ENCODE measurements at regions not wholly inside any gene's neighbourhood (a gene's known extent, or its start where the extent isn't known, plus 50 kb on each side); places are given as distances from the start of the nearest gene placed in this dataset.

- 50% methylated on average over 2 of the region's 2 CpGs for WGBS (ENCODE audit: low lambda C conversion rate)
- no peaks in the 10 kb centered on the region for H3K27me3 ChIP-seq (ENCODE audit: insufficient read depth)
- POLR2A ChIA-PET, result no interaction called here
These were observed 175.2 kb upstream of the ZPLD1 start for GRCh38 chr3:102259663-102260062.

More at GRCh38 chr3:102259663-102260062, 175.2 kb upstream of the ZPLD1 start:
- no peak overlapping the region for H3K9ac ChIP-seq
- CTCF ChIA-PET, result no interaction called here
- H4K20me1 ChIP-seq (ENCODE audit: insufficient read depth), result no peaks in the 10 kb centered on the region
- 0 out of 2 replicates have a peak, but pooled peaks cover 3% of the 10 kb centered on the region for H3K9me3 ChIP-seq
- no peaks in the 10 kb centered on the region for H3K36me3 ChIP-seq (replicated peaks in 1 of 2; ENCODE audit: control insufficient read depth in 1 of 2, insufficient read depth in 2 of 2, low read length in 1 of 2)
- no peak for TF ChIP-seq NRF1 (IDR thresholded peaks at IDR 0.05; ENCODE audit: low read depth, low read length)
- no peak for TF ChIP-seq USF1 (IDR thresholded peaks at IDR 0.05; ENCODE audit: borderline replicate concordance, low read depth)
- no peak for TF ChIP-seq ZBTB33 (IDR thresholded peaks at IDR 0.05; ENCODE audit: borderline replicate concordance, low read depth)
- no peak for TF ChIP-seq TCF12 (IDR thresholded peaks at IDR 0.05)
- no peak for TF ChIP-seq CHD2 (IDR thresholded peaks at IDR 0.05; ENCODE audit: low read length, partially characterized antibody)
- TF ChIP-seq EZH2phosphoT487 (IDR thresholded peaks at IDR 0.05; ENCODE audit: borderline replicate concordance, low read depth), result no peak
- no peak for TF ChIP-seq FOXJ3 (CRISPR knock-in tag; IDR thresholded peaks at IDR 0.05)
- no peak for TF ChIP-seq ELF1 (IDR thresholded peaks at IDR 0.05)
- no peak for TF ChIP-seq EP300 (IDR thresholded peaks at IDR 0.05; ENCODE audit: borderline replicate concordance in 1 of 2, low read depth in 1 of 2, low read length in 1 of 2)
- TF ChIP-seq RFX5 (IDR thresholded peaks at IDR 0.05; ENCODE audit: low read length), result no peak
- no peak for TF ChIP-seq FOXM1 (IDR thresholded peaks at IDR 0.05; ENCODE audit: low read depth)
- no peak for TF ChIP-seq SIN3A (IDR thresholded peaks at IDR 0.05; ENCODE audit: borderline replicate concordance, low read depth, low read length)
- TF ChIP-seq TEAD4 (IDR thresholded peaks at IDR 0.05; ENCODE audit: borderline replicate concordance, insufficient read depth), result no peak
- no peak for TF ChIP-seq USF2 (IDR thresholded peaks at IDR 0.05; ENCODE audit: borderline replicate concordance, low read depth, low read length)
- TF ChIP-seq PBX3 (IDR thresholded peaks at IDR 0.05), result no peak
- TF ChIP-seq YY1 (IDR thresholded peaks at IDR 0.05; ENCODE audit: low read depth), result no peak
- no peak for TF ChIP-seq JUND (IDR thresholded peaks at IDR 0.05)
- H3K4me1 ChIP-seq (ENCODE audit: control insufficient read depth in 1 of 2, insufficient read depth in 2 of 2, low read depth in 1 of 2, low read length in 1 of 2), result no peaks in the 10 kb centered on the region; a peak in 2 of 4 replicates
- H3F3A ChIP-seq (replicated peaks; ENCODE audit: insufficient read depth), result no peaks in the 10 kb centered on the region
- no peak for DNase-seq
- no peaks in the 10 kb centered on the region for H3K79me2 ChIP-seq (ENCODE audit: insufficient read depth)
- H3K4me2 ChIP-seq, result no peak overlapping the region
- no peak overlapping the region for H3K27ac ChIP-seq (ENCODE audit: low read depth in 2 of 2, low read length in 1 of 2)
- no peaks in the 10 kb centered on the region for H3K9me2 ChIP-seq
- H2AFZ ChIP-seq (ENCODE audit: low read depth), result no peak overlapping the region
- H3K4me3 ChIP-seq (ENCODE audit: low read depth in 2 of 2, low read length in 1 of 2), result no peak overlapping the region
